NCI-H128 (cell line): ENCODE measurements at regions not wholly inside any gene's neighbourhood (a gene's known extent, or its start where the extent isn't known, plus 50 kb on each side); places are given as distances from the start of the nearest gene placed in this dataset.

ENCODE experiments used
- DNase-seq: peaks from one replicate; lab custom pipeline; 2025; ENCODE audit not compliant: unreplicated experiment; lab: John Stamatoyannopoulos, UW

DNA sequence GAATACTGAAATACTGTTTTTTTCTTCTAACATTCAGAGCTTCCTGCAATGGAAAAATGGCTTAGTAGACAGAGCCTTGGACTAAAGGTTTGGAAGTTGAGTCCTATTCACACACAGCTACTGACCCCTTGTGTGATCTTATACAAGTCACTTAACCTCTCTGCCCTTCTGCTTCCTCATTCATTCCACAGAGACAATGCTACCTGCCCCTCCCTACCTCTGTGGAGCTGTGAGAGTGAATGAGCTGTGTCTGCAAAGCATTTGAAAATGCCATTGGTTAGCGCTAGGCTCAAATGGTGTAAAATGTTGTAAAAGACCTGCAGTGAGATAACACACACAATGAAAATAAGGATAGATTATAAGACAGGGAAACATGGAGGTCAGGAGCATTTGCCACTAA lies 214.4 kb downstream of the BARHL2 start:
- no peak for DNase-seq

DNA sequence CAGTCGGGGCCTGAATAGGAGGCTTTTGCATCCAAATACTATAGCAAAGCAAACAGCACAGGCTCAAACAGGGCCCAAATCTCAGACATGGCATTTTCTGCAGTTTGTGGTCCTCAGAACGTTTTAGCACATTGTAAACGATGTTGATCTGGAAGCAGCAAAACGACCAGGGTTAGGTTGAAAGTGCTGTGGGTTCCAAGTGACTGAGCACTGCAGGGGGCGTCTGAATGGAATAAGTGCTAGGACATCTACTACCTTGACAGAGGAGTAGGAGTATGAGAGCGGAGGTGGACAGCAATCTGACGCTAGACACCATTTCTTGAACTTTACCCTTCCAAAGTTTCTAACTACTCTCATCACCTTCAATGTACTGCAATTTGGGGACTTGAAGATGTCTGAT lies 214.9 kb downstream of the BARHL2 start:
- DNase-seq, result no peak

DNA sequence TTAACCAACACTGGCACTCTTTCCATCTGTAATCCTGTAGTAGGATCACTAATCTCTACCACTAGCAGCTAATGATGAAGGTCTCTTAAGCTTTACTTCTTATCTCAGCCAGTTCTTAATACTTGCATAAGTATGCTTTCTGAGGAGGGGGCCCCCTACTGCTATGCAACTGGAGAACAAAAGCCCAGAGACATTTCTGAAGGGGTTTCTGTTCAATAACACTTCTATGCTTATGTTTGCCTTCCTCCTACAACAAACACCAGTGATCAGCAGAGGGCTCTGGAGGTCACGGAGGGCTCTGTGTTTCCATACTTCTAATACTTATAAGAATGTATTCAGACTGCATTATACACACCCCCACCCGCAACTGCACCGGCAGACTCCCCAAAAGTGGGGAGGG lies 215.8 kb downstream of the BARHL2 start:
- DNase-seq, result no peak

GRCh38 chr1:90494748-90495282 lies 222.3 kb downstream of the BARHL2 start:
- no peak for DNase-seq

DNA sequence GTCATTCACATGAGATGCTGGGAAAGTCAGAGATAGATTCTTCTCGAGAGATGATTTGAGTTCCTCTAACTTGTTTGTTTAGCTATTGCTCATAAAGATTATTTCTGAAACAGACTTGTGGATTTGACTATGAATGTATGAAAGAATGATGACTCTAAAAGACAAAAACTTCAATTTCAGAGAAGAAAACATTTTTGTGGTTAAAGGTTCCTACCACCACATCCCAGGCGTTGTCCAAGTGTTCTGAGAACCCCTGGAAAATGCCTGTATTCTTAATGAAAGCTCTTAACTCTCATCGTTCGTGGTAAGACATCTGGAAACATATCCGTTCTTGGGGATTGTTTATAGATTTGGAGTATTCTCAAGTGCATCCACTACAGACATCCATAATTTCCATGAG lies 228.7 kb downstream of the BARHL2 start:
- DNase-seq, result no peak

DNA sequence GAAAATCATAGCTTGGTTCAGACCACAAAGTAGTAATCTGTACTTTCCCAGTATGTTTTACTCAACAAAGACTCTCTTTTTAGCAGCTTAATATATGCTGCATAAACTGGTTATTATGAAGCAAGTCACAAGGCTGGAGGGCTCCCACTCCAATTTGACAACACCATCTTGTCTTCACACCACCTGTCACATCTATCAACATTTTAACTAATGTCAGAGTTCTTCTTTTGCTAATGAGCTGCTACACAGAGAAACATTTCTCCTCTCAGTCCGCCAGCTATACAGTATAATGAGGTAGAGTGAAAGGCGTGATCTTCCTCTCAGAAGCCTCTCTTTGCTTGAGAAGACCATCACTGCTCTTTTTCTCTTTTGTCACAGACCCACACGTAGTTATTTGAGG lies 230.1 kb downstream of the BARHL2 start:
- DNase-seq, result no peak

GRCh38 chr1:90486134-90486824 lies 230.8 kb downstream of the BARHL2 start:
- DNase-seq, result no peak

DNA sequence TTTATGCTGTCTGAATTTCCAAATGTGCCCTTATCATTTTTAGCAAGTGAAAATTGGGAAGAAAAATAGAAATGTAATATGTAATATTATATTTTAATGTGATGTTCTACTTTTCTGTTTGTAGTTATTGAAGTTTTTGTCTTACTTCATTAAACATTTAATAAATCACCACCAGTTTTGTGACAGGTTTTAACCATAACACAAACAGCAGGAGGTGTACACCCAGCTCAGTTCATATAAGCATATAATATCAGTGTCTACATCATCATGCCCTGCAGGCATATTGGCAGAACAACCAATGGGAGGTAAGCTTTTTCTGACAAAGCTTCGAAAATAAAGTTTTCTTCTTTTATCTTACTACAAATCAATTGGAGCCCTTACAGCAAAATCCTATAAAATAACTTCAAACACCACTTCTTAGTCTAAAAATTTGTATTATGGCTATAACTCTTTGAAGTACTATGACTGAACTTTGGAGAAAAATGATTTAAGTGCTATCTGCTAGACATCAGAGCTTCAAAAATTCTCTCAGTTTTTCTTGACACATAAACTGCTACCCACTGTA lies 236.7 kb downstream of the BARHL2 start:
- DNase-seq, result no peak

DNA sequence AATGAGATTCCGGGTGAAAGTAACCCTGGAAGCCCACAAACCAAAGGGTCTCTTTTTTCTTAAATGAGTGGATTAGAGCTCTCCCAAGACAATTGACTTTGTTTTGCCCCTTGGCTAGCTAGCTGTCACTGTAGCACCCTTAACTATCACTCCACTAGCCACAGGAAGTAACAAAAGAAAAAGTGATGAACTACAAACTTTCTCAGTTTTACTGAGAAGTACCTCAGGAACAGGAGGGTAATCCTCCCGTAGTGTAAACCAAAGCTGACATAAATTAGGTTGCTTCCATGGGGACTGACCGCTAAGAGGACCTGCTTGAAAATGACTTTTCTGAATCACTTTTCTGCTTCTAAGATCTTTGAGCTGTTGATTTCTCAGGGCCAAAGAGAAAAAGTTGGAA lies 240.1 kb downstream of the BARHL2 start:
- no peak for DNase-seq

- no peak for DNase-seq
Observed at GRCh38 chr1:90476411-90476810, 240.7 kb downstream of the BARHL2 start.

DNA sequence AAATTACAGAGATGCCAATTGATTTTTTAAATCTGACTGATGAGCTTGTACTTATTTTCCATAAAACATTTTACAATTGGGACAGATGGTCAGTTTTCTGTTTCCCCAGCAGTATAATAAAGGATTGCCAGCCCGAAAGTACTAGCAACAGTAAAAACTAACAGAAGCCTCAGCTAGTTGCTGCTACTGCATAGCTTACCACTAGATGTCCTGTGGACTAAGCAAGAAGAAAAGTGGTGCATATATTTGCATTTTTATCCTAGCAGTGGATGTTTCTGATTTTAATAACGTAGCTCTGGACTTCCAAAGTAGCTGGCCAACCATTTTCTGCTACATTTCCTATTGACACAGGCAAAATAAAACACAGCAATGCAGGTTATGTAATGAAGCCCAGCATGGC lies 241.5 kb downstream of the BARHL2 start:
- DNase-seq, result no peak

DNA sequence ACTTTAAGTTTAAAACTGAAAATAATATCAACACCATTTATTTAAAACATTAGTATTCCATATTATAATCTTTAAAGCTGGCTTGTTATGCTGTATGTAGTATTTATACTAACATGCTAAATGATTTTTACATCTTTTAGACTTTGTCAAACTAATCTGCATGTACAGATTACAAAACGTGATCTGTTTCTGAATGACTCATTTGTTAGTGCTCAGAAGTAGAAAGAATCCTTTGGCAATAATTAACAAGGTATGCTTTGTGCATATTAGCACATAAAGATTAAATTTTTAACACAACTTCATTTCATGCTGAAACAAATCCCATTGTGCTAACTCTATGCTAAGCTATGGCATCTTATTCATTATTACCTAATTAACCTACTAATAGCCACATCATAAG lies 242.4 kb downstream of the BARHL2 start:
- DNase-seq, result no peak

- no peak for DNase-seq
Observed at GRCh38 chr1:90474158-90474557, 242.9 kb downstream of the BARHL2 start.

GRCh38 chr1:90472775-90473174 lies 244.3 kb downstream of the BARHL2 start:
- no peak for DNase-seq

GRCh38 chr1:90459570-90459969 lies 257.5 kb downstream of the BARHL2 start:
- no peak for DNase-seq

DNA sequence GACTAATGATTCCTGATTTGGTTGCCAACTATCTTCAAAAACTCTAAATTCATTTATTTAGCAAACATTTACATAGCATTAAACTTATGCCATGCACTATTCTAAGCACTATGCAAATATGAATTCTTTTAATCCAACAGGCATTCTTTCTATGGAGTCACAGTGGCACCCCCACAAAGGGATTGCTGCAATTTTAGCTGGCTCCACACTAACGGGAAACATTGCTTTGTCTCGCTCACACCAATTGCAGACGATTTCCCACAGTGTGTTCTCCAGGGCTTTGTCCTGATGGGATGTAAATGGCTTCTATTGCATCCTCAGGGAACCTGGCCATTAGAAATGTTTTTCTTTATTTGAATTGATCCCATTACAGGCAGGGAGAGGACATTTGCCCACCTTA lies 259.1 kb downstream of the BARHL2 start:
- no peak for DNase-seq

DNA sequence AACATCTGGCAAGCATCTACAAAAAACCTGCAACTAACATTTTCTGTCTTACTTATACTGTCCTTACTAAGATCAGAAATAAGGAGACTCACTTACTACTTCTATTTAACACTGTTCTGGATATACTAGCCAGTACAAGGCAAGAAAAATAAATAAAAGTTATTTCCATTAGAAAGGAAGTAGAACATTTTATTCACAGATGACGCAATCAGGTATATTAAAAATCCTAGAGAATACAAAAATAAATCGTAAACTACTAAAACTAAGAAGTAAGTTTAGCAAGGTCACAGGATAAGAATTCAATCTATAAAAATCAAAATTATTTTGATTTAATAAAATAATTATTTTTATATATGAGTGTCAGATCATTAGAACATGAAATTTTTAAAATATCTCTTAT lies 264.6 kb downstream of the BARHL2 start:
- DNase-seq, result no peak

DNA sequence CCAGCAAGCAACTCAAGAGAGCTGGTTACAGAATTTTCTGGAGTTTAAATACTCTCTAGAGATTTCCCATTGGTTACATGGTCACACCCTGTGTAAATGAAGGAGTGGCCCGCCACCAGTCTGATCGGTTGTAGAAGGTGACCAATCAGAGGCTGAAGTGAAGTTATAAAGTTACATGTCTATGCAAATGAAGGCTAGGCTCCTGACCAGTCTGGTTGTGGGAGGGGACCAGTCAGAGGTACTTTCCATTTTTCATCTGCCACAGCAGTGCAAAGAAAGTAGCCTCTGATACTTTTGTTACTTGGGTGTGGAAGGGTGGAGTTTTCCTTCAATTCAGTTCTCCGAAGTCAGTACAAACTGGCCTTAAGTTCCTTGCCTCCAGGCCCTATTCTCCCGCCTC lies 273.7 kb downstream of the BARHL2 start:
- no peak for DNase-seq

GRCh38 chr1:90435351-90435750 lies 281.8 kb downstream of the BARHL2 start:
- no peak for DNase-seq

GRCh38 chr1:90434460-90434859 lies 282.6 kb downstream of the BARHL2 start:
- DNase-seq, result no peak

- DNase-seq, result no peak
Observed at GRCh38 chr1:90417126-90417525, 300.0 kb downstream of the BARHL2 start.

DNA sequence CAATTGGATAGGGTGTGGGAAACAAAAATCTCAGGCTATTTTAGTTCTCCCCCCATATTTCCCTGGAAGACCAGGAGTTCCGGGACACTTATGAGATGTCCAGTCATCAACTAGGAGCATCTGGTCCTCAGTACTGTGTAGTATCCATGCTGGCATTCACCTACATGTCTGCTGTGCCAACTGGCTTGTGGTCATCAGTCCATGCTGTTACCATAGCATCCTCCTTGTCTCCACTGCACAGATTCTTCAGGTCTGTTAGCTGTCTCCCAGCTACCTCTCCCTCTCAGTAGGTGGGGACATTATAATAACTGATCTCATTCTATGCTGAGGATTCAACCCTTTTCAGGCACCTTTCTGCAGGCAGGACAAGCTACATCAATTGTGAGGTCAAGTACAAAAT lies 302.9 kb downstream of the BARHL2 start:
- DNase-seq, result no peak

- DNase-seq, result peak; percentile 20
Observed at GRCh38 chr1:90413519-90413918, 303.6 kb downstream of the BARHL2 start.
